Hepatocyte (in vitro differentiated cells): ENCODE measurements at regions not wholly inside any gene's neighbourhood (a gene's known extent, or its start where the extent isn't known, plus 50 kb on each side); places are given as distances from the start of the nearest gene placed in this dataset.

ENCODE experiments used
- DNase-seq: peaks from one replicate; pipeline ENCODE4 v3.0.0-alpha.2; 2016; ENCODE audit warnings: low spot score
- H2AFZ ChIP-seq: fragments of 200-600 bp; sonication (generic); 2 replicates; pipeline ENCODE4 v1.6.0; 2016; ENCODE audit warnings: antibody characterized with exemption, mild to moderate bottlenecking
- H3K27ac ChIP-seq: fragments of 200-600 bp; sonication (generic); 2 replicates; pipeline ENCODE4 v1.5.1; 2016; ENCODE audit warnings: mild to moderate bottlenecking
- H3K27me3 ChIP-seq: fragments of 200-600 bp; sonication (generic); 2 replicates; pipeline ENCODE4 v1.6.1; 2016
- H3K36me3 ChIP-seq: fragments of 200-600 bp; sonication (generic); replicated peaks from 2 replicates; pipeline ENCODE4 v1.5.1; 2016; ENCODE audit warnings: low read depth; ENCODE audit not compliant: insufficient read depth
- H3K4me1 ChIP-seq: fragments of 200-600 bp; sonication (generic); 2 replicates; pipeline ENCODE4 v1.5.1; 2016; ENCODE audit warnings: mild to moderate bottlenecking, moderate library complexity; ENCODE audit not compliant: insufficient read depth
- H3K4me2 ChIP-seq: fragments of 200-600 bp; sonication (generic); 2 replicates; pipeline ENCODE4 v1.6.0; 2016
- H3K4me3 ChIP-seq: fragments of 200-600 bp; sonication (generic); 2 replicates; pipeline ENCODE4 v1.5.1; 2016; ENCODE audit warnings: mild to moderate bottlenecking
- H3K79me2 ChIP-seq: fragments of 200-600 bp; sonication (generic); 2 replicates; pipeline ENCODE4 v1.6.0; 2017; ENCODE audit warnings: mild to moderate bottlenecking
- H3K9me2 ChIP-seq: fragments of 200-600 bp; sonication (generic); replicated peaks from 2 replicates; pipeline ENCODE4 v1.6.0; 2017; ENCODE audit warnings: mild to moderate bottlenecking; ENCODE audit not compliant: insufficient read depth
- H3K9me3 ChIP-seq: fragments of 200-600 bp; sonication (generic); 2 replicates; pipeline ENCODE4 v1.5.1; 2016; ENCODE audit warnings: low read depth, mild to moderate bottlenecking
- H4K20me1 ChIP-seq: fragments of 200-600 bp; sonication (generic); 2 replicates; pipeline ENCODE4 v1.6.0; 2016; ENCODE audit warnings: mild to moderate bottlenecking; ENCODE audit not compliant: insufficient read depth, poor library complexity, severe bottlenecking
- EZH2 ChIP-seq: fragments of 200-600 bp; sonication (generic); IDR thresholded peaks from 2 replicates; pipeline ENCODE4 v1.6.1; 2016; ENCODE audit warnings: antibody characterized with exemption, mild to moderate bottlenecking, borderline replicate concordance
- EZH2phosphoT487 ChIP-seq: fragments of 200-600 bp; sonication (generic); IDR thresholded peaks from one replicate; pipeline ENCODE4 v1.6.1; 2018; ENCODE audit warnings: antibody characterized with exemption, mild to moderate bottlenecking, low read depth, moderate library complexity; ENCODE audit not compliant: unreplicated experiment, severe bottlenecking
- WGBS: methylation state at CpG from one replicate; pipeline ENCODE4 v1.1.6; 2016; ENCODE audit warnings: low lambda C conversion rate; ENCODE audit errors: missing lambda C conversion rate; 5-methylcytosine and 5-hydroxymethylcytosine counted together
- TF ChIP-seq, protein P1 (sequence below): fragments of 200-600 bp; sonication (generic); IDR thresholded peaks from 2 replicates; pipeline ENCODE4 v1.5.1; 2016; ENCODE audit warnings: antibody characterized with exemption, mild to moderate bottlenecking; ENCODE audit not compliant: poor library complexity

DNA sequence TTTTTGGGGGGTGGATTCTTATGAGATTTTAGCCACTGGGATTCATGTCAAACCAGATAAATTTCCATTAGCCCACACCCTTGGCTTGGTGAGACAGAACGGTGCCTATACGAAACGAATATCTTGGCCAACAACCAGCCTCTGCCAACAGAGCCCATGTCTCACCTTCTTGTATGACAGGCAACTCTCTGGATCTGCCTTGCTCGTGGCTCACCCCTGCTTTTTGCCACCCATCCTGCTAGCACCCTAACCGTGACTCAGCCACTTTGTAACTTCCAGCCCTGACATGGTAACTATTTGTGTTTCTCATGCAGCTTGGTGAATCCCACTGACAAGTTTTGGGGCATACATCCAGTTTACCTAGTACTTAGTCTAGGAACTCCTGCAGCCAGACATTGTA, 457.0 kb downstream of the SPATA31D1 start:
- no peaks in the 10 kb centered on the region for H3K27me3 ChIP-seq
- no peaks in the 10 kb centered on the region for H3K9me2 ChIP-seq
- H3K36me3 ChIP-seq, result no peaks in the 10 kb centered on the region
- no peaks in the 10 kb centered on the region for H3K4me1 ChIP-seq
- no peaks in the 10 kb centered on the region for H3K79me2 ChIP-seq
- 84% methylated on average over 5 of the region's 5 CpGs for WGBS
- H4K20me1 ChIP-seq, result no peaks in the 10 kb centered on the region
- no peak for TF ChIP-seq EZH2
- TF ChIP-seq EZH2phosphoT487, result no peak
- peaks cover 11% of the 10 kb centered on the region for H3K9me3 ChIP-seq
- H2AFZ ChIP-seq, result no peak overlapping the region
- DNase-seq, result no peak
- H3K27ac ChIP-seq, result no peak overlapping the region
- H3K4me3 ChIP-seq, result no peak overlapping the region
- no peak overlapping the region for H3K4me2 ChIP-seq

DNA sequence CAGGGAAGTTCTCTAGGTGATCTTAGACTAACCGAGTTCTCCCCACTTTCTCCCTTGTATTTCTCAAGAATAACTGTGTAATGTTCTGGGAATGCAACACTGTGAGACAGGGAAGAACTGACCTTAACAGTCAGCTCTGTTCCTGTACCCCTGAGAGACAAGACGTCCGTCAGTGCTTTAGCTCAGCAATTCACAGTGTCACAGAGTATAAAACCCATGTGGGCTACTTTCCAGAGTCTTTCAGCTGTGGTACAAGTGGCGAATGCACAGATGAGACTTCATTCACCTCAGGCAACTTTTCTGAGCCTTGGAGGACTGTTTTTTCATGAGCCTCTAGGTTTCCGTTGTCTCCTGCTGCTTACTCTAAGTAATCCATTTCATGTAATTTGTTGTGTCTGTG, 458.8 kb downstream of the SPATA31D1 start:
- H3K27me3 ChIP-seq, result no peaks in the 10 kb centered on the region
- H4K20me1 ChIP-seq, result no peaks in the 10 kb centered on the region
- no peak overlapping the region for H3K4me3 ChIP-seq
- no peak for TF ChIP-seq EZH2phosphoT487
- TF ChIP-seq, protein P1, sequence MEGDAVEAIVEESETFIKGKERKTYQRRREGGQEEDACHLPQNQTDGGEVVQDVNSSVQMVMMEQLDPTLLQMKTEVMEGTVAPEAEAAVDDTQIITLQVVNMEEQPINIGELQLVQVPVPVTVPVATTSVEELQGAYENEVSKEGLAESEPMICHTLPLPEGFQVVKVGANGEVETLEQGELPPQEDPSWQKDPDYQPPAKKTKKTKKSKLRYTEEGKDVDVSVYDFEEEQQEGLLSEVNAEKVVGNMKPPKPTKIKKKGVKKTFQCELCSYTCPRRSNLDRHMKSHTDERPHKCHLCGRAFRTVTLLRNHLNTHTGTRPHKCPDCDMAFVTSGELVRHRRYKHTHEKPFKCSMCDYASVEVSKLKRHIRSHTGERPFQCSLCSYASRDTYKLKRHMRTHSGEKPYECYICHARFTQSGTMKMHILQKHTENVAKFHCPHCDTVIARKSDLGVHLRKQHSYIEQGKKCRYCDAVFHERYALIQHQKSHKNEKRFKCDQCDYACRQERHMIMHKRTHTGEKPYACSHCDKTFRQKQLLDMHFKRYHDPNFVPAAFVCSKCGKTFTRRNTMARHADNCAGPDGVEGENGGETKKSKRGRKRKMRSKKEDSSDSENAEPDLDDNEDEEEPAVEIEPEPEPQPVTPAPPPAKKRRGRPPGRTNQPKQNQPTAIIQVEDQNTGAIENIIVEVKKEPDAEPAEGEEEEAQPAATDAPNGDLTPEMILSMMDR, result no peak
- TF ChIP-seq EZH2, result no peak
- H3K36me3 ChIP-seq, result no peaks in the 10 kb centered on the region
- no peaks in the 10 kb centered on the region for H3K4me1 ChIP-seq
- no peak overlapping the region for H3K4me2 ChIP-seq
- no peak overlapping the region for H2AFZ ChIP-seq
- peaks cover 11% of the 10 kb centered on the region for H3K9me3 ChIP-seq
- no peaks in the 10 kb centered on the region for H3K79me2 ChIP-seq
- H3K27ac ChIP-seq, result no peak overlapping the region
- no peaks in the 10 kb centered on the region for H3K9me2 ChIP-seq
- WGBS, result 92% methylated on average over 5 of the region's 5 CpGs
- no peak for DNase-seq

DNA sequence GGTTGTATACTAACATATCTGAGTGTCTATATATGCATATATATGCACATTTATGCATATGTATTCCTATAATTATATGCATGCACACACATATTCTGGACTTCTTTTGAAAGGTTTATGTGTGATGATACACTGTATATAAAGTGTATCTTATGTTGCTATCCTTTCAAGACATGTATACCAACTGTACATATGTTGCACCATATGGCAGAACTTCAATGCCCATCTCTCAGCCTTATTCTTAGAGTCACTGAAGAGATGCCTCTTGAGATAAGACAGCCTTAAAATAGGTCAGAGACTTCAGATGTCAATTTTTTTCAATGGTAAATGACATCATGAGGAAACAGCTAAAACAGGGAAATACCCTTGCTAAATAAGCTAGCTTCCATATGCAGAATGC, 461.4 kb downstream of the SPATA31D1 start:
- H3K27ac ChIP-seq, result no peak overlapping the region
- no peaks in the 10 kb centered on the region for H3K79me2 ChIP-seq
- H3K4me1 ChIP-seq, result peaks cover 4% of the 10 kb centered on the region
- H3K4me2 ChIP-seq, result no peak overlapping the region
- DNase-seq, result no peak
- H2AFZ ChIP-seq, result no peak overlapping the region
- peaks cover 11% of the 10 kb centered on the region for H3K9me3 ChIP-seq
- H3K36me3 ChIP-seq, result no peaks in the 10 kb centered on the region
- TF ChIP-seq, protein P1, result no peak
- TF ChIP-seq EZH2phosphoT487 (no peak), EZH2 (no peak)
- no peak overlapping the region for H3K4me3 ChIP-seq
- no peaks in the 10 kb centered on the region for H3K27me3 ChIP-seq
- no peaks in the 10 kb centered on the region for H4K20me1 ChIP-seq
- H3K9me2 ChIP-seq, result no peaks in the 10 kb centered on the region

DNA sequence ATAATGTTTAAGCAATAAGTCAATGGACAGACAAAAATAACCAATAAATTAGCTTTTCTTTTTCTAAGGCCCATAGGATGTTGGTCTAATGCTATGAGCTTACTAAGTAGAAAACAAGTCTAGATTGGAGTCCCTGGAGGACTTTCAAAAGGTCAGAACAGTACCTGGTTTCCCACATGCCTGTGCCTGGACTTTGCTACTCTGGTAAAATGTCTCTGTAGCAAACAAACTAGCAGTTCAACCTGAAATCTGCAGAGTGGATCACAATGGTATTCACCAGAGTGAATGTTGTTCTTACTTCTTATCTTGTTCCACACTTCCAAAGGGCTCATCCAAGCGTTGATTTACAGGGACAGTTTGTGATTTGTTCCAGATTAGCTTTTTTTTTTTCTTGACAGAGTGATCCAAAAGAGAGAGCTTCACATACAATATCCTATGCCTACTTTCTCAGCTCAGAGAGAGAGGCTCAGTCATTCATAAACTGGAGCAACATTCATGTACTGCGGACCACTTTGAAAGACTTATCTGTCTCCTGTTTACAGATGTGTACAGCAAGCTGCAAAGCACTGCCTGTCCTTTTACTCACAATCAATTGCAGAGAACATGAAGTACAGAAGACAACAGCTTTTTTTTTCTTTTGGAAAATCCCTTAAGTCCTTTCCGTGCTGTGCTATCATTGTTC, 466.1 kb downstream of the SPATA31D1 start:
- Histone ChIP-seq H3K4me2 (peak overlapping the region; percentile 19), H3K9me3 (no peaks in the 10 kb centered on the region), H3K4me1 (peaks cover 12% of the 10 kb centered on the region), H3K79me2 (no peaks in the 10 kb centered on the region), H2AFZ (no peak overlapping the region), H4K20me1 (no peaks in the 10 kb centered on the region), H3K4me3 (no peak overlapping the region), H3K27me3 (no peaks in the 10 kb centered on the region), H3K27ac (peak overlapping the region; percentile 28), H3K36me3 (no peaks in the 10 kb centered on the region), H3K9me2 (no peaks in the 10 kb centered on the region)
- TF ChIP-seq, protein P1, result no peak
- no peak for TF ChIP-seq EZH2
- TF ChIP-seq EZH2phosphoT487, result no peak
- WGBS, result 30% methylated on average over 3 of the region's 3 CpGs
- DNase-seq, result peak; percentile 40
